ENCODE measurements at regions not wholly inside any gene's neighbourhood (a gene's known extent, or its start where the extent isn't known, plus 50 kb on each side); places are given as distances from the start of the nearest gene placed in this dataset.

- no peak for TF ChIP-seq CTCF (IDR thresholded peaks at IDR 0.05)
- no peak for TF ChIP-seq POLR2A (IDR thresholded peaks at IDR 0.05)
- H3K4me3 ChIP-seq (ENCODE audit: low read depth, poor library complexity, severe bottlenecking): no peak overlapping the region
- 82 to 89% methylated on average over 10 of the region's 10 CpGs for WGBS, 2 donors
- intact Hi-C loops (cut with DNase I; ENCODE audit: low total_unique reads): no loop called here
- no peak for DNase-seq (ENCODE audit: low spot score in 2 of 2)
Measured at GRCh38 chr3:193897288-193897687, 238.7 kb upstream of the HES1 start.

- TF ChIP-seq CTCF (IDR thresholded peaks at IDR 0.05): no peak
- TF ChIP-seq POLR2A (IDR thresholded peaks at IDR 0.05): no peak
- DNase-seq (ENCODE audit: low spot score in 2 of 2): no peak
- WGBS, 2 donors: 80 to 81% methylated on average over 10 of the region's 10 CpGs
- intact Hi-C loops (cut with DNase I; ENCODE audit: low total_unique reads): no loop called here
- no peak overlapping the region for H3K4me3 ChIP-seq (ENCODE audit: low read depth, poor library complexity, severe bottlenecking)
Measured at GRCh38 chr3:193897731-193898180, 238.2 kb upstream of the HES1 start.

GRCh38 chr3:193899001-193899400 lies 236.9 kb upstream of the HES1 start:
- TF ChIP-seq POLR2A (IDR thresholded peaks at IDR 0.05): no peak
- no peak for TF ChIP-seq CTCF (IDR thresholded peaks at IDR 0.05)
- WGBS, 2 donors: 81 to 84% methylated on average over 1 of the region's 1 CpG
- intact Hi-C loops (cut with DNase I; ENCODE audit: low total_unique reads): no loop called here
- no peak overlapping the region for H3K4me3 ChIP-seq (ENCODE audit: low read depth, poor library complexity, severe bottlenecking)
- no peak for DNase-seq (ENCODE audit: low spot score in 2 of 2)

GRCh38 chr3:193901007-193901406 lies 234.9 kb upstream of the HES1 start:
- H3K4me3 ChIP-seq (ENCODE audit: low read depth, poor library complexity, severe bottlenecking): no peak overlapping the region
- no peak for TF ChIP-seq POLR2A (IDR thresholded peaks at IDR 0.05)
- DNase-seq (ENCODE audit: low spot score in 2 of 2): no peak
- intact Hi-C loops (cut with DNase I; ENCODE audit: low total_unique reads): no loop called here
- 100% methylated on average over 1 of the region's 1 CpG for WGBS, 2 donors

- H3K4me3 ChIP-seq (ENCODE audit: low read depth, poor library complexity, severe bottlenecking): no peak overlapping the region
- intact Hi-C loops (cut with DNase I; ENCODE audit: low total_unique reads): no loop called here
- WGBS, 2 donors: 71 to 77% methylated on average over 14 of the region's 14 CpGs
- no peak for DNase-seq (ENCODE audit: low spot score in 2 of 2)
- TF ChIP-seq CTCF (IDR thresholded peaks at IDR 0.05) (no peak), POLR2A (IDR thresholded peaks at IDR 0.05) (no peak)
Measured at GRCh38 chr3:193902607-193903511, 233.1 kb upstream of the HES1 start.

- intact Hi-C loops (cut with DNase I; ENCODE audit: low total_unique reads): no loop called here
- DNase-seq (ENCODE audit: low spot score in 2 of 2): no peak
- 90 to 94% methylated on average over 8 of the region's 8 CpGs for WGBS, 2 donors
- H3K4me3 ChIP-seq (ENCODE audit: low read depth, poor library complexity, severe bottlenecking): no peak overlapping the region
- no peak for TF ChIP-seq CTCF (IDR thresholded peaks at IDR 0.05)
- no peak for TF ChIP-seq POLR2A (IDR thresholded peaks at IDR 0.05)
Measured at GRCh38 chr3:193903512-193903817, 232.5 kb upstream of the HES1 start.

Measured in lower leg skin (tissue), 4 donors.